Coronary artery (tissue), 2 donors: ENCODE measurements at regions not wholly inside any gene's neighbourhood (a gene's known extent, or its start where the extent isn't known, plus 50 kb on each side); places are given as distances from the start of the nearest gene placed in this dataset.

ENCODE experiments used
- DNase-seq: peaks from one replicate; pipeline ENCODE4 v3.0.0-alpha.2; 2017; ENCODE audit warnings: low spot score
- H3K27ac ChIP-seq, 2 donors: fragments of 200-600 bp; sonication (generic); one replicate each; pipeline ENCODE4 v1.5.1; 2016 to 2019
- H3K4me3 ChIP-seq: fragments of 200-600 bp; sonication (generic); 2 replicates; pipeline ENCODE4 v1.5.1; 2016; ENCODE audit warnings: mild to moderate bottlenecking, moderate library complexity
- TF ChIP-seq, protein P1 (sequence below): fragments of 200-600 bp; sonication (generic); IDR thresholded peaks from one replicate; pipeline ENCODE4 v1.5.1; 2019; ENCODE audit warnings: antibody characterized with exemption

DNA sequence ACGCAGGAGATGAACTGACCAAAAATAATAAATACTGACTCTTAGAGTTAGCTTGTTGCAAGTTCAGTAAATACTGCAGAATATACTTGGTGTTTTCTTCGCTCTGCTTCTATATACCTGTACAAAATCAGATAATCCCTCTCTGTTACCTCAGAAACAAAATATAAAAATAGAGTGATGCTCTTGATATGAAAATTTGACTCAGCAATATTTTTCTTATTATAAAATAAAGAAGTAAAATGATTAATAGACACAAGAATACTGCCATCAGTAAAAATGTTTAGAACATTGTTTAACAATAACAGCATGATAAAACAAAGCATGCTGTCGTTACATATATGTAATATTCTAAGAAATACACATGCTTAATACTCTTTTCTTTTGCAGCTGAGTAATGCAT lies 1366.9 kb upstream of the EYS start:
- no peak for DNase-seq
- no peak overlapping the region for H3K27ac ChIP-seq
- H3K4me3 ChIP-seq, result no peak overlapping the region
- TF ChIP-seq, protein P1, sequence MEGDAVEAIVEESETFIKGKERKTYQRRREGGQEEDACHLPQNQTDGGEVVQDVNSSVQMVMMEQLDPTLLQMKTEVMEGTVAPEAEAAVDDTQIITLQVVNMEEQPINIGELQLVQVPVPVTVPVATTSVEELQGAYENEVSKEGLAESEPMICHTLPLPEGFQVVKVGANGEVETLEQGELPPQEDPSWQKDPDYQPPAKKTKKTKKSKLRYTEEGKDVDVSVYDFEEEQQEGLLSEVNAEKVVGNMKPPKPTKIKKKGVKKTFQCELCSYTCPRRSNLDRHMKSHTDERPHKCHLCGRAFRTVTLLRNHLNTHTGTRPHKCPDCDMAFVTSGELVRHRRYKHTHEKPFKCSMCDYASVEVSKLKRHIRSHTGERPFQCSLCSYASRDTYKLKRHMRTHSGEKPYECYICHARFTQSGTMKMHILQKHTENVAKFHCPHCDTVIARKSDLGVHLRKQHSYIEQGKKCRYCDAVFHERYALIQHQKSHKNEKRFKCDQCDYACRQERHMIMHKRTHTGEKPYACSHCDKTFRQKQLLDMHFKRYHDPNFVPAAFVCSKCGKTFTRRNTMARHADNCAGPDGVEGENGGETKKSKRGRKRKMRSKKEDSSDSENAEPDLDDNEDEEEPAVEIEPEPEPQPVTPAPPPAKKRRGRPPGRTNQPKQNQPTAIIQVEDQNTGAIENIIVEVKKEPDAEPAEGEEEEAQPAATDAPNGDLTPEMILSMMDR, result no peak

DNA sequence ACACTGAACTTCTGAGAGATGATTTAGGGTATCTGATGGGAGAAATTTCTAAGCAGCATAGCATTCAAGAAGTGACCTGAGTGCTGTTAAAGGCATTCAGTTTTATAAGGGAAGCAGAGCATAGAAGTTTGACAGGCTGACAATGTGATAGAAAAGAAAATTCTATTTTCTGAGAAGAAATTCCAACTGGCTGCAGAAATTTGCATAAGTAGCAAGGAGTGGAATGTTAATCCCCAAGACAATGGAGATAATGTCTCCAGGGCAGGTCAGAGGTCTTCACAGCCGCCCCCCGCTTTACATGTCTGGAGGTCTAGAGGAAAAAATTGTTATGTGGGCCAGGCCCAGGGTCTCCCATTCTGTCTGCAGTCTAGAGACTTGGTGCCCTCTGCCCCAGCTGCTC lies 1361.8 kb upstream of the EYS start:
- H3K27ac ChIP-seq, result no peak overlapping the region
- no peak for DNase-seq
- TF ChIP-seq, protein P1, result no peak
- H3K4me3 ChIP-seq, result no peak overlapping the region

DNA sequence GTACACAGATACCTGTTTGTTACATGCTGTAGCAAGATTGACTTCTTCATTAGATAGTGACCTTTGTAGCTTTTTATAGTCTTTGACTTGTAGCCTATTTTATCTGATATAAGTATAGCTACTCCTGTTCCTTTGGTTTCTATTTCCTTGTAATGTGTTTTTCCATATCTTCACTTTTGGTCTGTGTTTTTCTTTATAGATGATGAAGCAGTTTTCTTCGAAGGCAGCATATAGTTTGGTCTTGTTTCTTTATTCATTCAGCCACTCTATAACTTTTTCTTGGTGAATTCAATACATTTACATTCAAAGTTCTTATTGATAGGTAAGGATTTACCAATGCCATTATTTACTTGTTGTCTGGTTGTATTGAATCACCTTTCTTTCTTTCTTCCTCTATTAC lies 1357.3 kb upstream of the EYS start:
- no peak for DNase-seq
- no peak overlapping the region for H3K4me3 ChIP-seq
- TF ChIP-seq, protein P1, result no peak
- no peak overlapping the region for H3K27ac ChIP-seq

DNA sequence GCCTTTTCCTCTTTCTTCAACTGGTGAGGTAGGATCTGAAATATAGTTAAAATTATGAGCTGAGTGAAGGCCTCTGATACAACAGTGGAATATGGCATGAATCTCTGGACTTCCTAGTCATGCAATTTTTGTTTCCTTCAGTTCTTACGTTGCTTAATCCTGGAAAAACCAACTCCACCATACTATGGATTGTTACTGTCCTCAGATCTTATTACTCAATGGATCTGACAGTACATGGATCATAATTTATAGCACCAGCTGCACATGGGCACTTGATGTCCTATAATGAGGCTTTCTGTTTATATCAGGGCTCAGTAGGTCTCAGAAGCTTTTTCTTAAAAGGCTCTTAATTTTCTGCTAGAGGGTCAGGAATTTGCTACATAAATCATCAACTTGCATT lies 1341.0 kb upstream of the EYS start:
- Histone ChIP-seq H3K4me3 (no peak overlapping the region), H3K27ac (no peak overlapping the region)
- no peak for DNase-seq
- TF ChIP-seq, protein P1, result no peak

DNA sequence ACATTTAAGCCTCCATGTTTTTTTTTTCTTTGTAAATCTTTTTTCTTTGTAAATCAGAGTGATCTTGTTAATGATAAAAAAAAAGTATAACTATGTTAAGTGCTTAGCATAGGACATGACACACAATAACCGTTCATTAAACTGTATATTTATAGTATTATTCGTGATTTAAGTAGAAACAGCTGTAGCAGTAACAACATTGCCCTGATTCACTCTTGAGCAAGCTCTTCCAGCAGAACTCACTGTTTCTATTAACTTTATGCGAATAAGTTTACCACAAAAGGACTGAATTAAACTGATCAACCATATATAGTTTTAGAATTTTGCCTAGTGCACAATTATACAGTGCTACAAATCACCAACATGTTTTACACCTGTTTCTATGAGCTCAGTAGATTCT lies 1338.0 kb upstream of the EYS start:
- TF ChIP-seq, protein P1, result no peak
- Histone ChIP-seq H3K27ac (no peak overlapping the region), H3K4me3 (no peak overlapping the region)
- DNase-seq, result no peak

DNA sequence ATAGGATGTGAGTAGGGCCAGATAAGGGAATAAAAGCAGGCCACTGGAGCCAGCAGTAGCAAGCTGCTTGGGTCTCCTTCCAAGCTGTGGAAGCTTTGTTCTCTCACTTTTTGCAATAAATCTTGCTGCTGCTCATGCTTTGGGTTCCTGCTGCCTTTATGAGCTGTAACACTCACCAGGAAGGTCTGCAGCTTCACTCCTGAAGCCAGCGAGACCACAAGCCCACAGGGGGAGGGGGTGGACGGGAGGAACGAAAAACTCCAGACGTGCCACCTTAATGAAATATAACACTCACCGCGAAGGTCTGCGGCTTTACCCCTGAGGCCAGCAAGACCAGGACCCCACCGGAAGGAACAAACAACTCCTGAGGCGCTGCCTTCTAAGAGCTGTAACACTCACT lies 1324.4 kb upstream of the EYS start:
- TF ChIP-seq, protein P1, result no peak
- H3K27ac ChIP-seq, result no peak overlapping the region
- no peak overlapping the region for H3K4me3 ChIP-seq
- DNase-seq, result no peak

DNA sequence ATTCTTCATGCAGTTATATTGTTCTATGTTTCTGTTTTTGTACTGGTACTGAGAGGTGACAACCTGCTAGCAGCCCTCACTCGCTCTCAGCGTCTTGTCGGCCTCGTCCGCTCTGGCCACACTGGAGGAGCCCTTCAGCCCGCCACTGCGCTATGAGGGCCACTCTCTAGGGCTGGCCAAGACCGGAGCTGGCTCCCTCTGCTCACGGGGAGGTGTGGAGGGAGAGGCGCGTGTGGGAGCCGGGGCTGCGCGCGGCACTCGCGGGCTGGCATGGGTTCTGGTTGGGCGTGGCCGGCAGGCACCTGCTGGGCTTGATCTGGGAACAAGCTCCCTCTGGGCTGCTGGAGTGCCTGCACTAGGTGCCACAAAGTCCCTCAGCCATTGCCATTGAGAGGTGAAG lies 1323.8 kb upstream of the EYS start:
- TF ChIP-seq, protein P1, result no peak
- no peak for DNase-seq
- no peak overlapping the region for H3K4me3 ChIP-seq

More for the DNA sequence above, 1323.8 kb upstream of the EYS start:
- H3K27ac ChIP-seq, result no peak overlapping the region
